ENCODE measurements at regions not wholly inside any gene's neighbourhood (a gene's known extent, or its start where the extent isn't known, plus 50 kb on each side); places are given as distances from the start of the nearest gene placed in this dataset.

- WGBS (ENCODE audit: low lambda C conversion rate): 60% methylated on average over 3 of the region's 3 CpGs
- H3K9me3 ChIP-seq: no peaks in the 10 kb centered on the region
- H4K20me1 ChIP-seq (ENCODE audit: insufficient read depth): no peaks in the 10 kb centered on the region
- H3K27ac ChIP-seq (ENCODE audit: low read depth in 2 of 2, low read length in 1 of 2): no peak overlapping the region
- peaks cover 0 to 6% of the 10 kb centered on the region in 2 experiments; a peak in 2 of 4 replicates for H3K4me1 ChIP-seq (ENCODE audit: control insufficient read depth in 1 of 2, insufficient read depth in 2 of 2, low read depth in 1 of 2, low read length in 1 of 2)
- no peaks in the 10 kb centered on the region for H3K36me3 ChIP-seq (replicated peaks in 1 of 2; ENCODE audit: control insufficient read depth in 1 of 2, insufficient read depth in 2 of 2, low read length in 1 of 2)
- no peak overlapping the region for H3K9ac ChIP-seq
- no peak overlapping the region for H3K4me3 ChIP-seq (ENCODE audit: low read depth in 2 of 2, low read length in 1 of 2)
- no peak for TF ChIP-seq FOSL2 (IDR thresholded peaks at IDR 0.05; ENCODE audit: borderline replicate concordance, low read depth)
- no peak for TF ChIP-seq FOXJ3 (CRISPR knock-in tag; IDR thresholded peaks at IDR 0.05)
- no peak for TF ChIP-seq YY1 (IDR thresholded peaks at IDR 0.05; ENCODE audit: low read depth)
- TF ChIP-seq RXRA (IDR thresholded peaks at IDR 0.05; ENCODE audit: borderline replicate concordance, low read depth): no peak
- no peak for TF ChIP-seq GABPA (IDR thresholded peaks at IDR 0.05; ENCODE audit: low read depth)
- no peak for TF ChIP-seq USF1 (IDR thresholded peaks at IDR 0.05; ENCODE audit: borderline replicate concordance, low read depth)
- no peak for TF ChIP-seq POLR2AphosphoS5 (IDR thresholded peaks at IDR 0.05; ENCODE audit: low read depth, low read length)
- TF ChIP-seq ELF1 (IDR thresholded peaks at IDR 0.05): no peak
- TF ChIP-seq REST (IDR thresholded peaks at IDR 0.05; ENCODE audit: low read depth, low read length): no peak
- no peak for TF ChIP-seq NFIC (IDR thresholded peaks at IDR 0.05; ENCODE audit: borderline replicate concordance)
- TF ChIP-seq FOXM1 (IDR thresholded peaks at IDR 0.05; ENCODE audit: low read depth): no peak
- no peak for TF ChIP-seq CHD2 (IDR thresholded peaks at IDR 0.05; ENCODE audit: low read length, partially characterized antibody)
- no peak for TF ChIP-seq USF2 (IDR thresholded peaks at IDR 0.05; ENCODE audit: borderline replicate concordance, low read depth, low read length)
- no peak for TF ChIP-seq JUND (IDR thresholded peaks at IDR 0.05)
- POLR2A ChIA-PET: no interaction called here
- CTCF ChIA-PET: no interaction called here
- H3F3A ChIP-seq (replicated peaks; ENCODE audit: insufficient read depth): no peaks in the 10 kb centered on the region
- DNase-seq: no peak
- no peaks in the 10 kb centered on the region for H3K27me3 ChIP-seq (ENCODE audit: insufficient read depth)
- H2AFZ ChIP-seq (ENCODE audit: low read depth): no peak overlapping the region
- no peaks in the 10 kb centered on the region for H3K79me2 ChIP-seq (ENCODE audit: insufficient read depth)
- no peak overlapping the region for H3K4me2 ChIP-seq
- H3K9me2 ChIP-seq: no peaks in the 10 kb centered on the region
These were observed 1023.5 kb downstream of the PCDH17 start for GRCh38 chr13:58655086-58655485.

- H3K9me3 ChIP-seq: no peaks in the 10 kb centered on the region
- H3K4me3 ChIP-seq (ENCODE audit: low read depth in 2 of 2, low read length in 1 of 2): no peak overlapping the region
- POLR2A ChIA-PET: no interaction called here
- no peak for DNase-seq
- H3K27me3 ChIP-seq (ENCODE audit: insufficient read depth): no peaks in the 10 kb centered on the region
- no peak overlapping the region for H3K9ac ChIP-seq
- H4K20me1 ChIP-seq (ENCODE audit: insufficient read depth): no peaks in the 10 kb centered on the region
- no peak overlapping the region for H2AFZ ChIP-seq (ENCODE audit: low read depth)
- no peaks in the 10 kb centered on the region for H3K4me1 ChIP-seq (ENCODE audit: control insufficient read depth in 1 of 2, insufficient read depth in 2 of 2, low read depth in 1 of 2, low read length in 1 of 2)
- H3K36me3 ChIP-seq (replicated peaks in 1 of 2; ENCODE audit: control insufficient read depth in 1 of 2, insufficient read depth in 2 of 2, low read length in 1 of 2): no peaks in the 10 kb centered on the region
- CTCF ChIA-PET: interaction anchor here (0.6 kb wide), 1 partner anchor 49 kb away, joined by 4 read pairs; no protein-coding TSS in a partner anchor
- no peak overlapping the region for H3K4me2 ChIP-seq
- H3K79me2 ChIP-seq (ENCODE audit: insufficient read depth): no peaks in the 10 kb centered on the region
- H3F3A ChIP-seq (replicated peaks; ENCODE audit: insufficient read depth): no peaks in the 10 kb centered on the region
- H3K27ac ChIP-seq (ENCODE audit: low read depth in 2 of 2, low read length in 1 of 2): no peak overlapping the region
- no peaks in the 10 kb centered on the region for H3K9me2 ChIP-seq
- TF ChIP-seq TAF1 (IDR thresholded peaks at IDR 0.05; ENCODE audit: borderline replicate concordance, low read depth, low read length) (no peak), SIN3A (IDR thresholded peaks at IDR 0.05; ENCODE audit: borderline replicate concordance, low read depth, low read length) (no peak), NFIC (IDR thresholded peaks at IDR 0.05; ENCODE audit: borderline replicate concordance) (no peak), USF2 (IDR thresholded peaks at IDR 0.05; ENCODE audit: borderline replicate concordance, low read depth, low read length) (no peak), RFX5 (IDR thresholded peaks at IDR 0.05; ENCODE audit: low read length) (no peak), EP300 (IDR thresholded peaks at IDR 0.05; ENCODE audit: borderline replicate concordance in 1 of 2, low read depth in 1 of 2, low read length in 1 of 2) (no peak), MXI1 (IDR thresholded peaks at IDR 0.05; ENCODE audit: low read depth, low read length) (no peak), EZH2phosphoT487 (IDR thresholded peaks at IDR 0.05; ENCODE audit: borderline replicate concordance, low read depth) (no peak), JUND (IDR thresholded peaks at IDR 0.05) (no peak), ZBTB33 (IDR thresholded peaks at IDR 0.05; ENCODE audit: borderline replicate concordance, low read depth) (no peak), ELF1 (IDR thresholded peaks at IDR 0.05) (no peak), CHD2 (IDR thresholded peaks at IDR 0.05; ENCODE audit: low read length, partially characterized antibody) (no peak)
These were observed 1029.3 kb downstream of the PCDH17 start for GRCh38 chr13:58660826-58661225.
